GM21526 (cell line): ENCODE measurements at regions not wholly inside any gene's neighbourhood (a gene's known extent, or its start where the extent isn't known, plus 50 kb on each side); places are given as distances from the start of the nearest gene placed in this dataset.

Source experiments
- ATAC-seq: cut with Tn5 transposase; IDR thresholded peaks from one replicate; pipeline ENCODE4 v1.9.1; 2021; ENCODE audit warnings: moderate library complexity; ENCODE audit not compliant: unreplicated experiment, low FRiP score

DNA sequence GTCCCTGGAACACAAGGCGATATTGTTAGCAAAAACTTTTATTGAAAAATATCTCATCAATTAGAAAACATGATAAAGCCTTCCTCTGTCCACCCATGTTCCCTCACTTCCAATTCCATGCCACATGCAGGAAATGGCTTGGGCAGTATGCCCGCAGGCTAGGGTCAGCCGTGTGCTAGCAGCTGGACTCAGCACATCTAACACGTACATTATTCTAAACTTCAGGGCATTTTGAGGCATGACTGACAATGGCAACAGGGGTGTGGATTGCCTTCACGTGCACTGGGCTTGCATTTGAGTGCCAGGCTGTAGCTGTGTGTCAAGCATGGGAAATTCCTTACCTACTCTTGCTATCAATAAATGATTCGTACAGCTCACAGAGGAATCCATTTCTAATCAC lies 642.1 kb downstream of the INHBA start:
- ATAC-seq, result no peak

DNA sequence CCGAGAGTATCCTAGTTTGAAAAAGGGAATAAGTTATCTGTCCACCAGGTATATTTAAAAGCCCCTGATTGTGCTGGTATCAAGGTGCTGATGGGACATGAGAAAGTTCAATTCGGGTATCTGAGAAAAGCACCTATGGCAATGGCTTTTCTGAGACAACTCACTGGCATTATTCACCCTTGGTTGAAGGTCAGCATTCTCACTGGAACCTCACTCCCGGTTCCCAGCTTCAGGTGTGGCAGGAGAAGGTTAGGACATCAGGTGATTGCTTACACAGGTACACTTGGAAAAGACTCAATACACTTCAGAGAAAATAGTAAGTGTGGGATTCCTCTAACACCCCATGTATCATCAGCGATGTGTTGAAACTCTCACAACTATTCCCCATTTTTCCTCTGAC lies 643.1 kb downstream of the INHBA start:
- ATAC-seq, result no peak

- no peak for ATAC-seq
Observed at GRCh38 chr7:41058986-41059741, 643.7 kb downstream of the INHBA start.

GRCh38 chr7:41054960-41055661 lies 647.8 kb downstream of the INHBA start:
- no peak for ATAC-seq

GRCh38 chr7:41053820-41054219 lies 649.1 kb downstream of the INHBA start:
- no peak for ATAC-seq

DNA sequence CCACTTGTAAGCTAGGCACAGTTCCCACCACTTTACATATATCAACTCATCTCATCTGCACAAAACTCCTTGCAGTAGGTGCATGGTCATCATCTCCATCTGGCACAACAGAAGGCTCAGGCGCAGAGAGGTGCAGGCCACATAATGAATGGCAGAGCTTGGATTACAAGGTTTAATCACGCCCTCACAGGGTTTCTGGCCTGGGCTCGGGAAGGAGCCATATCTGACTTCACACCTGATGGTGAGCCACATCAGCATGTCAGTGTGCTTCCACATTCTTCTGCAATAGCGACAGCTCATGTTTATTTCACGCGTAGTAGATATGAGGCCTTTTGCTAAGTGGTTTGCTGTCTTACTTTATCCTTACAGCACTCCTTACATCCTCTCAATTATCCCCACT lies 650.2 kb downstream of the INHBA start:
- ATAC-seq, result no peak

GRCh38 chr7:41052201-41052600 lies 650.7 kb downstream of the INHBA start:
- no peak for ATAC-seq

DNA sequence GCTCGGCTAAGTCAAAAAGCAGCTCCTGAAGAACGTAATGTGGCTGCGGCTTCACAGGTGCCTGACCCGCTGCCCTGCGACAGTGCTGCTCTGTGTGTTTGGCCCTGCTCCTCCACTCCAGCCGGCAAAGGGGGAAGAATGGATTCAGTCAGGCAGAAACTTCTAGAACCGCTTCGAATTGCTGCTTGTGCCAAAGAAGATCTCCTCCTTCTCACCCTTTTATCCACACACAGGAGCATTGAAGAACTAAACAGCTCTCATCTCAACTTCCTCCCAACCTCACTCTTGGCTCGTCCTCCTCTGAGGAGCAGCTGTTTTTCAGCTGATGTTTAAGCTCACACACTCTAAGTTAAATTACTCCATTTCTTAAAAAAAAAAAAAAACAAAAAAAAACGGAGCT lies 651.4 kb downstream of the INHBA start:
- no peak for ATAC-seq

- ATAC-seq, result no peak
Observed at GRCh38 chr7:41051062-41051461, 651.8 kb downstream of the INHBA start.

- ATAC-seq, result no peak
Observed at GRCh38 chr7:41048771-41049170, 654.1 kb downstream of the INHBA start.

- no peak for ATAC-seq
Observed at GRCh38 chr7:41047789-41048191, 655.1 kb downstream of the INHBA start.

DNA sequence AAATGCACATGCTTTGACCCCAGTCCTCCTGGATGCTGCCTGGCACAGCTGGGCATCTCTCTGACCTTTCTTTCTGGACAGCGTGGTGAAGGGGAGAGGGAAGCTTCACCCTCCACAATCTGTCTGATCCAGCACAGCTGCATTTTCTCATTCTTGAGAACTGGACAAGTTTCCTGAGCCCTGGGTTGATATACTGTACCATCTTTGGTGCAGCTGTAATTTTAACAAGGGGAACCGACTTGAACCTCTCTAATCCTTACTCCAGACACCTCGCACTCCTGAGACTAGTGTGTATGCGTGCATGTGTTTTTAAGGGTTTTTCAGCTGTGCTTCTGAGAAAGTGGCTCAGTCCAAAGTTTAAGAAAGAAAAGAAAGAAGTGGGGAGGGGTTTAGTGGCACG lies 655.7 kb downstream of the INHBA start:
- no peak for ATAC-seq

- ATAC-seq, result no peak
Observed at GRCh38 chr7:41046776-41047175, 656.1 kb downstream of the INHBA start.

- no peak for ATAC-seq
Observed at GRCh38 chr7:41046221-41046761, 656.6 kb downstream of the INHBA start.

GRCh38 chr7:41045556-41046123 lies 657.2 kb downstream of the INHBA start:
- no peak for ATAC-seq

DNA sequence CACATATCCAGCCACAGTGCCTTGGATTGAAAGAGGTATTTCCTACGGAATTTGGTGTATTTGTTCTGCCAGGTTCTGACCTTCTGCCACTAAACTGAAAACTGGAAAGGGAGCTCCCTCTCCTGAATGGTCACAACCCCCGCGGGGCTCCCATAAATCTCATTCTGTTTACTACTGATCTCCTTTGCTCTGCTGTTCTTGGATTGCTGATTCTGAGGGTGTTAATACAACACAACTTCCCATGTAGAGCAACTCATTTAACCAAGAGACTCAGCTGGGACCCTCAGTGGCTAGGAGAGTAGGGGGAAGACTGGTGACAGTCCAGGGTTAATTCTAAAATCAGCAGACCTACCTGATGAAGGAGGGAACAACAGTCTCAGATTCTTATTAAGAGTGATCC lies 662.9 kb downstream of the INHBA start:
- no peak for ATAC-seq

DNA sequence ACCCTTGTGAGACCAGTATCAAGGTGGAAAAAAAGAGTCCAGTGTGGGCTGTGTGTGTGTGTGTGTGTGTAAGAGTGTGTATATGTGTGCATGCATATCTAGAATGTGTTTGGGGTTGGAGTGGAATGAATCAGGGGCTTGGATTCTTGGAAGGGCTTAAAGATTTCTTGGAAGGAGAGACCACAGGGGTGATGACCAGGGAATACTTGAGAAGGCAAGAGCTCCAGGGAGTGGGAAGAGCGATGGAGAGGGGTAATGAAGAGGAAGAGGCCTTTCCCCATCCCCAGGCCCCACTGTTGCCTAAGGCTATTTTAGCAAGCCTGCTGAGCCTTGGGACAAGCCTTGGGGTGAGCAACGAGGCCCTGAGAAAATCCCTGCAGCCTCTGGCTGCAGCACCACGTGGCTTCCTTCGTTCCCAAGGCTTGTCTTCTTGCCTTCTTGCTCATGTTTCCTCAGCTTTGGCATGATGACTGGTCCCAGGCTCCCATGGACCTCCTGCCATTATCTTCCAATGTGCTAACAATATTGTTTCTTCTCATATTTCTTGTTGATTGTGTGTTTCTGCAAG lies 663.4 kb downstream of the INHBA start:
- ATAC-seq, result no peak

DNA sequence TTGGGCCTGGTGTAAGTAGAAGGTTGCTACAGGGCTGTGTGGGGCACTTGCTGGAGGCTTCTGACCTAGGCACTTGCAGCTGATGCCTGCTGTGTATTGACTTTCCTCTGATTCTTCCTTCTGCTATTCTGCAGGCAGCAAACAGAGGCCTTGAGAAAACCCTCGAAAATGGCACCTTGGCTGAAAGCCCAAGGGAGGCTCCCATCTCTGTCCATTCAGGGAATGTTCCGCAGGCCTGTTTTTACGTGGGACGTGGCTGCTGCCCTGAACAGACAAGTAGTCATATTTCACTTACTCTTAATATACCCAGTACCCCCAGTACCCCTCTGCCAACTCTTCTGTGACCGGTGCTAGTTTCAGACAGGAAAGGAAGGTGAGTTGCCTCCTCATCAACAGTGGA lies 664.7 kb downstream of the INHBA start:
- ATAC-seq, result no peak

DNA sequence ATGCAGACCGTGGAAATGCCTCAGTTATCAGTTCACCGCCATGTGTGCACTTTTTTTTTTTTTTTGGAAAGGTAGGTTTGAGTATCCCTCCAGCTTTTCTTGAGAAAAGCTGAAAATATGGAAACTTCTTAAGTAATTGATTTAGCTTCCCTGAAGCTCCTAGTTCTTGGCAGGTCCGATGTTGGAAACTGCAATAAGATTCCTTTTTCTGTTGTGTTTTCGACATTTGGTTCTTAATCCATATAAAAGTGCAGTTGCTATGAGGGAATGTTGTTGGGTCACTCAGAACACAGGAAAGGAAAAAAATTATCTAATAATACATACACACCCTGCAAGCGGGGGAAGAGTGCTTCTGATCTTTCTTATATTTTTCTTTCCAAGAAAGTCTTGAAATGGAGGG lies 665.2 kb downstream of the INHBA start:
- ATAC-seq, result no peak

DNA sequence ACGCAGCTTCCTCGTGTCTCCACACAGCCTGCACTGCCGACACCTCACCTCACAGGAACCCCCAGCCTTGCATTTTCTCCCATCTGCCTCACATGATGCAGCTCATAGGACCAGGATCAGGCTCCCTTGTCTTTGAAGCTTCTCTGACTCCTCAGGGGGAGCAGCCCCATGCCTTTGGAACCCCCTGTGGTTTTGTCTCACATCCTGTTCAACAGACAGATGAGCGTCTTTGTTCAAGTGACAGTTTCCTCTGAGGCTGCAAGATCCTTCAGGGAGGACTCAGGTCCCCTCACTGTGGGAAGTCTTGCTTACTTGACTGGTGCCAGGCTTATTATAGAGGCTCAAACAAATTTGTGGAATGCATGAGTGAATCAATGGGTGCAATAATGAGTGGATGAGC lies 667.1 kb downstream of the INHBA start:
- ATAC-seq, result no peak

DNA sequence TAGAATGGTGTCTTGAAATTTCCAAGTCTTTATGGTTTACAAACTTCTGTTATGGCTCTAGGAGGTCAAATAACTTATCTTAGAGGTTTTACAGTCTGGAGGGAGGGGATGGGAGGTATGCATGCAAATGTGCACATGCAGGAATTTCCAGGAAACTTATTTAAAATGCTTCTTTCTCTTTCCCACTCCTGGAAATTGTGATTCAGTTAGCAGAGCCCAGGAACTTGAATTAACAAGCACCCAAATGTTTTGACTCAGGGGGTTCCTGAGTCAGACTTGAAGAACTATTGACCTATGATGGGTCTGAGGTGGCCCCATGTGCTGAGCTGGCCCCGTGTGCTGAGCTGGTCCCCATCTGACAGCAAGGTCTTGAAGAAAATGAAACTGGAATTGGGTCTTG lies 669.4 kb downstream of the INHBA start:
- no peak for ATAC-seq
